Stimulated activated CD8-positive, alpha-beta memory T cell treated with anti-CD3 and anti-CD28 coated beads, Interleukin-4, amount 100 ng/mL, for 1 hour (primary cell): ENCODE measurements at regions not wholly inside any gene's neighbourhood (a gene's known extent, or its start where the extent isn't known, plus 50 kb on each side); places are given as distances from the start of the nearest gene placed in this dataset.

Experiments
- DNase-seq, 2 donors: peaks; one replicate each; pipeline ENCODE4 v3.0.0-alpha.2; 2020; ENCODE audit warnings: low read depth in 2 of 2, low spot score in 1 of 2

DNA sequence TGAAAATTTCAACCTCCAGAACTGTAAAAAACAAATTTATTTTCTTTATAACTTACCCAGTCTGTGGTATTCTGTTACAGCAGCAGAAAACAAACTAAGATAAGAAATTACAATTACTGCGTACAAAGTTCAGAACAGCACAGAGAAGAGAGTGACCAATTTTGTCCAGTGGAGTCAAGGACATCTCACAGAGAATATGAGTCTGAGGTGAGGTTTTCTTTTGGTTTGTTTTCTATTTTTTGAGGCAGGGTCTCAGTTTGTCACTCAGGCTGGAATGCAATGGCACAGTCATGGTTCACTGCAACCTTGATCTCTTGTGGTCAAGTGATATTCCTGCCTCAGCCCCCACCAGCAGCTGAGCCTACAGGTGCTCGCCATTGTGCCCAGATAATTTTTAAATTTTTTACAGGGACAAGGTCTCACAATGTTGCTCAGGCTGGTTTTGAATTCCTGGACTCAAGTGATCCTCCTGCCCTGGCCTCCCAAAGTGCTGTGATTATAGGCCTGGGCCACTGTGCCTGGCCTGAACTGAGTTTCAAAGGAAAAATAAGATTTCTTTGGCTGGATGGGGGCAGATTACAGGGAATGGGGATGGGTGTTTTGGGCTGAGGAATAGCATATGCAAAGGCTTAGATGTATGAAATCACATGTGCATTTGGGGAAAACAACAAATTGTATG is 201.1 kb upstream of the USP24 start:
- DNase-seq, result no peak

- DNase-seq, result no peak
Measured at GRCh38 chr1:55413286-55413685, 198.1 kb upstream of the USP24 start.

- no peak for DNase-seq
Measured at GRCh38 chr1:55412060-55412459, 196.9 kb upstream of the USP24 start.

DNA sequence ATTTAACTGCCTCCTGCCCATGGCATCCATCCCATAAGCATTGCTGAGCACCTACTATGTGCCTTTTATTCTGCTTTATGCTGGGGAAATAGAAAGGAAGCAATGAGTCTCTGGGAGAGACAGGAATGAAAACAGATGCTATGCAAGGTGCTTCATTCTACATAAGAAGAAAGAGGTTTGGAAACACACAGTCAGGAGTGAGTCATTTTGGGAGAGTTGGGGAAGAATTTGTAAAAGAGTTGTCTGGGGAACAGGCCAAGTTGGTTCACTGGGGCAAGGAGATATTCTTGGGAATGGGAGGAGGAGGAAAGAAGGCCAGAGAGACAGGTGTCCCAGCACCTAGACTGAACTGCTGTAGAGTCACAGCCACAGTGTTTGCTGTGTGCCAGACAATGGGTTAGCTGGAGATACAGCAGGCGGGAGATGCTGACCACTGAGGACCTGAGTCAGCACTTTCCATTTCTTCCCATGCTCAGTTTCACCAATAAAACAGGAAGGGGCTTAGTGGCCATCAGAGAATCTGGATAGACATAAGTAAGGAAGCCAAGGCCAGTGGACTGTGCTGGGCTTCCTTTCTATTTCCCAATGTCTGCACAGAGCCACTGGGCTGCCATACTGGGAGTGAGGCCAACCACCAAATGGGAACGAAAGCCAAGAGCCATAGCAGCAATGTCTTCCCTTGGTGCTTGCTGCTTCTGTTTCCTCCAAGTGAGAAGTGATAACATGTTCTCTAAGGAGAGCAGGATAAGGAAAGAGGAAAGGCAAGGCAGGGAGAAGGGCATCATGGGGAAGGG is 187.7 kb upstream of the USP24 start:
- no peak for DNase-seq

GRCh38 chr1:55402142-55402541 is 187.0 kb upstream of the USP24 start:
- no peak for DNase-seq

DNA sequence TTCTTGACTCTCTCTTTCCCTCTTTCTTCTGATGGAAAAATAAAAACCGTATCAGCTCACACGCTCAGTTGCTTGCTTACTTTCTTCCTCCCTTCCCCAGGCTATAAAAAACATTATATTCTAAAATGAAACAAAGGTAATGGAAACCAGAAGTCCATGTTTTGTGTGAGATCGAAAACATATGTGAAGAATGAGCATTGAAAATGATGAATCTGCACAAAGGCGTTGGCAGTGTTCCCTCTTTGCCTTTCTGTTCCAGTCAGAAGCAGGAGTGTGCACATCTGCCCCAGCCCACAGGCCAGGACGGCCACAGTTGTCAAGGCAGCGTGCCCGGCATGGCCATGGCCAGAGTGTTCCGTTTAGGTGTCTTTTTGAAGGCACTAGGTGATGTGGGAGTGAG is 185.3 kb upstream of the USP24 start:
- DNase-seq, result no peak

DNA sequence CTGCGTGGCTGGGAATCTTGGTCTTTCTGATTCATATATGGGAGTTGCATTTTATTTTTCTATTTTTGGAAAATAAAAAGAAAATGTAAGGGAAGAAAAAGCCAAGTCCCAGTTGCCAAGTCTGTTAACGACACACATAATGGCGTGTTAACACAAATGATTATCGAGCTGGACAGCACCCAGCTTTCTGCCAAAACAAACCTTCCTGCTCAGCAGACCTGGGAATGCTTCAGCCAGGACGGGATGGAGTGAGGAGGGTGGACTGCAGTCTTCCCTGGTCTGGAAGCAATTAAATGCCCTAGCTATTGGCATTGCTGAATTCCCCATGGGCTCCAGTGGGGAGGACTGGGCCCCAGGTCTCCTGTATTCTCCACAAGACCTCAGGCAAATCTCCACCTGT is 184.2 kb upstream of the USP24 start:
- no peak for DNase-seq

GRCh38 chr1:55396381-55396891 is 181.3 kb upstream of the USP24 start:
- DNase-seq, result no peak

DNA sequence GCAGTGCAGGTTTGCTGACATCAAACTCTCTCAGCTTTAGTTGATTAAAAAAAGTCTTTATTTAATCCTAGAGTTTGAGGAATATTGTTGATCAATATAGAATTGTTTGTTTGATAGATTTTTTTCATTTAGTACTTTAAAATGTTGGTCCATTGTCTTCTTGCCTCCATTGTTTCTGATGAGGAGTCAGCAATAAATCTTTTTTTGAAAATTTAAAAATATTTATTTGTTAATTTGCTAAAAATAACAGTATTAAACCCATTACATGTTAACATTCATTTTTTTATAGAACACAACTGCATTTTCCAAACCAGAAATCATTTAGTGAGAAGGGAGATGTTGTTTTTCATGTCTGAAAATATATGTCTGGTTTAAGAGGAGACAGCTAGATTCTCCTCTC is 173.8 kb upstream of the USP24 start:
- no peak for DNase-seq

GRCh38 chr1:55387145-55387544 is 172.0 kb upstream of the USP24 start:
- DNase-seq, result no peak

GRCh38 chr1:55386456-55386855 is 171.3 kb upstream of the USP24 start:
- DNase-seq, result no peak

GRCh38 chr1:55385402-55386018 is 170.3 kb upstream of the USP24 start:
- DNase-seq, result no peak

- DNase-seq, result no peak
Measured at GRCh38 chr1:55384637-55385036, 169.5 kb upstream of the USP24 start.

GRCh38 chr1:55382806-55383305 is 167.7 kb upstream of the USP24 start:
- DNase-seq, result no peak

DNA sequence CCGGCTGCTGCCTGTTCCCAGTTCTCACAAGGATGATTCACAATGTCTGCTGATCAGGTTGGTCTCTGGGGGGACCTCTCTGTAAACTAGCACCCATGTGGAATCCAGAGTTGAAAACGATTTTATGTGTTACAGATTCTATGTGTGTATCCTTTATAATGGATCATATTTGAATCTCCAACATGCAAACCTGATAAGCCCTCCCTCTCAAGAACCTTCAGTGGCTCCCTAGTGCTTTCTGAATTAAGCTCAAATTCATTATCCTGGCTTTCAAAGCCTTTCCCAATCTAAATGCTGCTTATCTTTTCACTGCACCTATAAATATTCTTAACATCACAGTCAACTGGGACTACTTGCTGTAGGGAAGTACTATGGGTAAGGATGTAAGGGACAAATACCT is 166.8 kb upstream of the USP24 start:
- no peak for DNase-seq

GRCh38 chr1:55381491-55381890 is 166.3 kb upstream of the USP24 start:
- no peak for DNase-seq

DNA sequence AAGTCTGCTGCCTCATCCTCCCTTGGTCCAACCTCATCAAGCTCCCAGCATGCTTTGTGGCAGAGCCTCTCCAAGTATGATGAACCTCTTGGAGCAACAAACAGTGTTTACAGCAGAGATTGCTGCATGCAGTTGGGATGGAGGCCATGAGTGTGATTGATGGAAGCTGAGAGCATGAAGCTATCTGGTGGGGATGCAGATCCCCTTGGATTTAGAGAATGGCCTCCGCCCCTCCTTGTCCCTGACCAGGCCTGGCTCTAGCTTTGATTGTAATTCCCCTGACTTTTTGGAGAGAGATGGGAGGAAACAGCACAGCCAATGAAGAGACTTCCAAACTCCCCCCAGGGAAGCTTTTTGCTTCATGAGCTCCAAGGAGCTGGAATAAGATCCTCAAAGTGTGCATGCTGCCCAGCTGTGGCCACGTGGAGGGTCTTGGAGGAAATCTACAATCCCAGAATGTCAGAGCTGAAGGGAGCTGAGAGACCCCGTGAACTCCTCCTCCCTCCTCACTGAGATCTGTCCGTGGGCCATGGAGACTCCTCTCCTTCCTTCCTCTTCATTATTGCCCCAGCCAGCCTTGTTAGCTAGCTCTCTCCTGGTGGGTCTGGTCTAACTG is 165.3 kb upstream of the USP24 start:
- DNase-seq, result no peak

GRCh38 chr1:55378582-55378981 is 163.4 kb upstream of the USP24 start:
- DNase-seq, result no peak

DNA sequence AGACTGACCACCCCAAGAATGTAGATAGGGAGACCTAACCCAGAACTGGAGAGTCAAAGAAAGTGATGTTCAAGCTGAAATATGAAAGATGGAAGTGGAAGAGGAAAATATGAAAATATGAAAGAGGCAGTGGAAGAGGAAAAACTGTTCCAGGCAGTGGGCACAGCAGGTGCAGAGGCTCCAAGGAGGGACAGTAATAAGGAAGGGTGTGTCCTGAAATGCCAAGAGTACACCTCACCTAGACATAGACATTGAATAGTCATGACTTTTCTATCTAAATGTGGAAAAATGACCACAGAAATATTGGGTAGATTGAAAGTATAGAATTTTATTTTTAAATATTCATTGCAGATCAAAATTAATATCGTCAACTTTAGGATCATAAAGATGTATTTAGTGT is 161.7 kb upstream of the USP24 start:
- DNase-seq, result no peak

- no peak for DNase-seq
Measured at GRCh38 chr1:55375617-55376258, 160.6 kb upstream of the USP24 start.
